GM23248 (cell line): ENCODE measurements at regions not wholly inside any gene's neighbourhood (a gene's known extent, or its start where the extent isn't known, plus 50 kb on each side); places are given as distances from the start of the nearest gene placed in this dataset.

Experiments used
- DNase-seq: peaks from one replicate; pipeline ENCODE4 v3.0.0-alpha.2; 2015
- H2AFZ ChIP-seq: fragments of 200-600 bp; sonication (generic); 2 replicates; pipeline ENCODE4 v1.6.1; 2016; ENCODE audit warnings: antibody characterized with exemption
- H3F3A ChIP-seq: fragments of 200-600 bp; sonication (generic); 2 replicates; pipeline ENCODE4 v1.6.1; 2016; ENCODE audit warnings: mild to moderate bottlenecking, antibody characterized with exemption, mixed run types; ENCODE audit not compliant: insufficient read depth
- H3K27ac ChIP-seq: fragments of 200-600 bp; sonication (generic); 2 replicates; pipeline ENCODE4 v1.5.1; 2016; ENCODE audit warnings: mild to moderate bottlenecking
- H3K27me3 ChIP-seq: fragments of 200-600 bp; sonication (generic); replicated peaks from 2 replicates; pipeline ENCODE4 v1.6.1; 2016; ENCODE audit warnings: mild to moderate bottlenecking; ENCODE audit not compliant: insufficient read depth
- H3K36me3 ChIP-seq: fragments of 200-600 bp; sonication (generic); 2 replicates; pipeline ENCODE4 v1.6.1; 2016; ENCODE audit warnings: low read depth, mild to moderate bottlenecking
- H3K4me1 ChIP-seq: fragments of 200-600 bp; sonication (generic); 2 replicates; pipeline ENCODE4 v1.6.1; 2016; ENCODE audit warnings: mild to moderate bottlenecking; ENCODE audit not compliant: insufficient read depth
- H3K4me2 ChIP-seq: fragments of 200-600 bp; sonication (generic); one replicate; pipeline ENCODE4 v1.6.1; 2016; ENCODE audit warnings: mild to moderate bottlenecking; ENCODE audit not compliant: unreplicated experiment
- H3K4me3 ChIP-seq: fragments of 200-600 bp; sonication (generic); 2 replicates; pipeline ENCODE4 v1.5.1; 2016; ENCODE audit warnings: mild to moderate bottlenecking
- H3K79me2 ChIP-seq: fragments of 200-600 bp; sonication (generic); 2 replicates; pipeline ENCODE4 v1.6.1; 2016; ENCODE audit warnings: mild to moderate bottlenecking; ENCODE audit not compliant: insufficient read depth
- H3K9ac ChIP-seq: fragments of 200-600 bp; sonication (generic); 2 replicates; pipeline ENCODE4 v1.6.1; 2016; ENCODE audit warnings: mild to moderate bottlenecking
- H3K9me2 ChIP-seq: fragments of 200-600 bp; sonication (generic); 2 replicates; pipeline ENCODE4 v1.6.1; 2016; ENCODE audit warnings: mixed run types, mild to moderate bottlenecking, moderate library complexity; ENCODE audit not compliant: insufficient read depth
- H3K9me3 ChIP-seq: fragments of 200-600 bp; sonication (generic); one replicate; pipeline ENCODE4 v1.6.1; 2017; ENCODE audit warnings: low read depth
- H4K20me1 ChIP-seq: fragments of 200-600 bp; sonication (generic); 2 replicates; pipeline ENCODE4 v1.6.0; 2016; ENCODE audit not compliant: insufficient read depth
- EZH2 ChIP-seq: fragments of 200-600 bp; sonication (generic); IDR thresholded peaks from 2 replicates; pipeline ENCODE4 v1.6.1; 2018; ENCODE audit warnings: antibody characterized with exemption, mild to moderate bottlenecking; ENCODE audit not compliant: insufficient read depth, poor library complexity, severe bottlenecking
- EZH2phosphoT487 ChIP-seq: fragments of 200-600 bp; sonication (generic); IDR thresholded peaks from 2 replicates; pipeline ENCODE4 v1.6.1; 2018; ENCODE audit warnings: antibody characterized with exemption, moderate library complexity, mild to moderate bottlenecking, low read depth; ENCODE audit not compliant: insufficient read depth
- WGBS, 2 experiments: methylation state at CpG; one replicate each; pipeline ENCODE4 v1.1.6; 2015 to 2017; ENCODE audit warnings: low lambda C conversion rate in 2 of 2, low coverage in 1 of 2; ENCODE audit errors: missing lambda C conversion rate in 2 of 2; 5-methylcytosine and 5-hydroxymethylcytosine counted together
- in situ Hi-C: fragments of 300-500 bp; cut with MboI; formaldehyde crosslinking; loops from 2 replicates; pipeline ENCODE4 v1.15.0; 2020

DNA sequence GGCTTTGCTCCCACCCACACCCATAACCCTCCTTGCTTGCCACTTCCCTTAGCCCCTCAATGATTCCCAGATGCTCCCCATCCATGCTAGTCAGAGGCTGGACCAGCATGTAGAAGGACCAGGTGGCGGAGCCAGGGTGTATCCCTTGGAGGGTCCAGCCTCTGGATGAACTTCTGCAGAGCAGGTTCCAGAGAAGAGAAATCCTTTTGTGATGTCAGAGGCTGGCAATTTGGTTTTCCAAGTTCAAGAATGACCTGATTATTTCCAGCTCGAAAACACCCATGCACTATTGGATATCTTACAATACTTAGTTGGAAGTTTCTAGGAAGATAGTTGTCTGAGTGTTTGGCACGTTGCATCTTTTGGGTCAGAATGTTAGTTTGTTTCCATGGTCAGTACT lies 168.3 kb upstream of the RPS6KA3 start:
- Histone ChIP-seq H3F3A (no peaks in the 10 kb centered on the region; the same call in 1 of the 2 replicates), H2AFZ (no peak overlapping the region), H3K79me2 (no peaks in the 10 kb centered on the region), H3K4me3 (no peak overlapping the region), H4K20me1 (no peaks in the 10 kb centered on the region), H3K27ac (no peak overlapping the region), H3K9me3 (no peaks in the 10 kb centered on the region), H3K4me2 (no peak overlapping the region), H3K4me1 (peaks cover 6% of the 10 kb centered on the region; the same call in 1 of the 2 replicates), H3K9ac (no peak overlapping the region), H3K27me3 (no peaks in the 10 kb centered on the region), H3K36me3 (no peaks in the 10 kb centered on the region), H3K9me2 (no peaks in the 10 kb centered on the region)
- no peak for DNase-seq
- in situ Hi-C loops, result loop anchor here (10.0 kb wide), 1 partner anchor 180 kb away; no protein-coding TSS in a partner anchor
- TF ChIP-seq EZH2 (no peak), EZH2phosphoT487 (no peak)
- WGBS, 2 experiments, result 13 to 48% methylated on average over 2 to 3 of the region's 3 CpGs

DNA sequence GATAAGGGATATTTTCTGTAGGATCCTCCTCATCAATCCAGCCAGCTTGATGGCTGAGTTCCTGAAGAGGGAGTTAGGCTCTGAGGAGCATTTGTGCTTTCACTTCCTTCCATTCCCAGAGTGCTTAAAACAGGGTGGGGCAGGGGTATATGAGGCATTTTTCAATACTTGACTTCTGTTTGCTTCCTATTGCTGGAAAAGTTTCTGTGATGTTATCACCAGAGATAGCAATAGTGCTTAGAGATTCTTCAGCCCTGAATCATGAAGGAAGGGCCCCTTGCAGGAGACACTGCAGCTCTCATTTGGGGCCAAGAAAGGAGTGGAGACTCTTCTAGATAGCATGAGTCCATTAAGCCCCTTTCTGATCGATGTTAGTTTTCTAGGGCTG lies 166.7 kb upstream of the RPS6KA3 start:
- Histone ChIP-seq H3K4me3 (no peak overlapping the region), H3K79me2 (no peaks in the 10 kb centered on the region), H4K20me1 (no peaks in the 10 kb centered on the region), H3K9me3 (no peaks in the 10 kb centered on the region), H2AFZ (no peak overlapping the region), H3K27me3 (no peaks in the 10 kb centered on the region), H3K4me1 (peaks cover 6% of the 10 kb centered on the region; the same call in 1 of the 2 replicates), H3K9me2 (no peaks in the 10 kb centered on the region), H3K9ac (no peak overlapping the region), H3K27ac (no peak overlapping the region), H3K36me3 (no peaks in the 10 kb centered on the region), H3K4me2 (no peak overlapping the region), H3F3A (no peaks in the 10 kb centered on the region; the same call in 1 of the 2 replicates)
- 89 to 100% methylated on average over 1 of the region's 1 CpG for WGBS, 2 experiments
- in situ Hi-C loops, result loop anchor here (10.0 kb wide), 1 partner anchor 179 kb away; no protein-coding TSS in a partner anchor
- DNase-seq, result no peak
- TF ChIP-seq EZH2phosphoT487 (no peak), EZH2 (no peak)

DNA sequence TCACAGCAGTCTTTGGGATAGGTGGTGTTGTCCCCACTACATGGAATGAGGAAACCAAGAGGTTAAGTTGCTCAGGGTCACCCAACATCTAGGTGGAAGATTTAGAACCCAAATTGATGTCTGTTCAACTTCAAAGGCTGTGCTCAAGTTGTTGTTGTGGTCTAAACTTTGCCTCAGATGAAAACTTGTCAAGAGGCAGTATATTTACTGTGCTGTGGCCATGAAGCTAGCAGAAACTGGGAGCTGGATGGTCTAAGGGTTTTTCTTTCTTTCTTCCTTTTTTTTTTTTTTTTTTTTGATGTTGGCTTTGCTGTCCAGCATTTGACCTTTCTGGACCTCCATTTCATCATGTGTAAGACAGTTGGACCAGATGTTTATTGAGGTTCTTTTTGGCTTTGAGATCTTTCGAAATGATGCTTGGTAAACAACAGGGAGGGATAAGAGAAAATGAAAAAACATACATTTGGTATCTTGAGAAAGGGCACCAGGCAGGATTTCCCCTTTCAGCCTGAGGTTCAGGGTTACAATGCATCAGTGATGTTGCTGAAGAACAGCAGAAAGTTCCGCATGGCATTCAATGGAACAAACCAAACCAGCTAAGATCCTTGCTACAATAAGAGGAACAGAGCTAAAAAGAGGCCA lies 166.2 kb upstream of the RPS6KA3 start:
- H3K9ac ChIP-seq, result no peak overlapping the region
- no peak for TF ChIP-seq EZH2phosphoT487
- no peak for TF ChIP-seq EZH2
- no peak overlapping the region for H2AFZ ChIP-seq
- no peaks in the 10 kb centered on the region for H3K9me2 ChIP-seq
- in situ Hi-C loops, result loop anchor here (10.0 kb wide), 1 partner anchor 178 kb away; no protein-coding TSS in a partner anchor
- H3K27ac ChIP-seq, result no peak overlapping the region
- DNase-seq, result no peak
- no peaks in the 10 kb centered on the region for H3K27me3 ChIP-seq
- H3K4me1 ChIP-seq, result peaks cover 6% of the 10 kb centered on the region; the same call in 1 of the 2 replicates
- no peaks in the 10 kb centered on the region for H3K36me3 ChIP-seq
- WGBS, 2 experiments, result 94 to 95% methylated on average over 2 of the region's 2 CpGs
- no peak overlapping the region for H3K4me3 ChIP-seq
- H3K79me2 ChIP-seq, result no peaks in the 10 kb centered on the region
- H3F3A ChIP-seq, result no peaks in the 10 kb centered on the region; the same call in 1 of the 2 replicates
- H4K20me1 ChIP-seq, result no peaks in the 10 kb centered on the region
- H3K4me2 ChIP-seq, result no peak overlapping the region
- no peaks in the 10 kb centered on the region for H3K9me3 ChIP-seq

DNA sequence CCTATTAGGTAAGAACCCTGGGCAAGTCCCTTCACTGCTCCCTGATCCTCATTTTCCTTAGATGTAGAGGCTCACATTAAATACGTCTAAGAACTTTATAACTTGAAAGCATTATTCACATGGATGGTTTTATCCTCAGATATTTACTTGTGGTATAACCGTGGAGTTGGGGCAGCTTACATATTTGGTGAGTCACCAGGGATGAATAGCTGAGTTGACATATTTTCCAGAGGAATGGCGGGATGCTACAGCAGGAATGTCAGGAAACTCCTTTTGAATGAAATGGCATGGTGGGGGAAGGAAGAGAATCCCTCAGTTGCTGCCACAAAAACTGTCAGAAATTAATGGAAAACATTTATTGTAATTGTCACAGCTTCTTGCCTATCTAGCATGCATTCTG lies 165.3 kb upstream of the RPS6KA3 start:
- Histone ChIP-seq H4K20me1 (no peaks in the 10 kb centered on the region), H3K36me3 (no peaks in the 10 kb centered on the region), H3K9me3 (no peaks in the 10 kb centered on the region), H3K9ac (no peak overlapping the region), H3K27ac (no peak overlapping the region), H3F3A (no peaks in the 10 kb centered on the region; the same call in 1 of the 2 replicates), H3K27me3 (no peaks in the 10 kb centered on the region), H3K4me3 (no peak overlapping the region), H3K9me2 (no peaks in the 10 kb centered on the region), H3K79me2 (no peaks in the 10 kb centered on the region), H3K4me1 (peaks cover 6% of the 10 kb centered on the region; the same call in 1 of the 2 replicates), H3K4me2 (no peak overlapping the region), H2AFZ (no peak overlapping the region)
- in situ Hi-C loops, result loop anchor here (10.0 kb wide), 1 partner anchor 177 kb away; no protein-coding TSS in a partner anchor
- 23 to 25% methylated on average over 3 of the region's 3 CpGs for WGBS, 2 experiments
- DNase-seq, result peak; percentile 26
- no peak for TF ChIP-seq EZH2
- no peak for TF ChIP-seq EZH2phosphoT487

- Histone ChIP-seq H3K9ac (no peak overlapping the region), H3K9me3 (no peaks in the 10 kb centered on the region), H3K4me3 (no peak overlapping the region), H2AFZ (no peak overlapping the region), H3K27ac (no peak overlapping the region), H4K20me1 (no peaks in the 10 kb centered on the region), H3K4me2 (no peak overlapping the region), H3K79me2 (no peaks in the 10 kb centered on the region), H3F3A (no peaks in the 10 kb centered on the region; the same call in 1 of the 2 replicates), H3K9me2 (no peaks in the 10 kb centered on the region), H3K4me1 (peaks cover 6% of the 10 kb centered on the region; the same call in 1 of the 2 replicates), H3K36me3 (no peaks in the 10 kb centered on the region), H3K27me3 (no peaks in the 10 kb centered on the region)
- WGBS, 2 experiments, result 31 to 44% methylated on average over 1 of the region's 1 CpG
- DNase-seq, result no peak
- in situ Hi-C loops, result loop anchor here (10.0 kb wide), 1 partner anchor 177 kb away; no protein-coding TSS in a partner anchor
- TF ChIP-seq EZH2phosphoT487, result no peak
- no peak for TF ChIP-seq EZH2
These were observed 164.8 kb upstream of the RPS6KA3 start for GRCh38 chrX:20431486-20431885.
